ENCODE measurements at regions not wholly inside any gene's neighbourhood (a gene's known extent, or its start where the extent isn't known, plus 50 kb on each side); places are given as distances from the start of the nearest gene placed in this dataset.

DNA sequence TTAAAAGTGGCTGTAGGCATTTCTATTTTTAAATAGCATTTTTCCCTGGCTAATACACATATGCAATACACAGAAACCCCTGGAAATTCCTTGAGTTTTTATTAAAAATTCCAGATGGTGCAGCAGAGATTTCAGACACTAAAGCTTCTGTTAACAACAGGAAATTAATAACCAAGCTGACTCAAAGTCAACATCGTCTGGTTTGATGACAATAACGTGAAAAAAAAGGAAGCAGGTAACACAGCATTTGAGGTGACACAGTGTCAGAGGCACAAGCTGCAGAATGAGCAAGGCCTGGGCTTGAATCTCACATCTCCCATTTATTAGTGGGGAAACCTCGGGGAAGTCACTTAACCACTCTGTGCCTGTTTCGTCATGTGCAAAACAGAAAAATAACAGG is 64.6 kb upstream of the GJB5 start:
- no peaks in the 10 kb centered on the region for H3F3A ChIP-seq (ENCODE audit: low read length, unreplicated experiment)
- ATAC-seq (peak; percentile 74), DNase-seq (peak; percentile 70)
- no peaks in the 10 kb centered on the region for H4K20me1 ChIP-seq (ENCODE audit: low read length)
- TF ChIP-seq CTCF (conservative IDR thresholded peaks at IDR 0.05; ENCODE audit: low read depth, low read length) (no peak), EZH2phosphoT487 (IDR thresholded peaks at IDR 0.05; ENCODE audit: borderline replicate concordance, low read length) (no peak), EZH2 (IDR thresholded peaks at IDR 0.05; ENCODE audit: low read length, unreplicated experiment) (no peak)
- H3K4me2 ChIP-seq (ENCODE audit: low read length): no peak overlapping the region; the same call in 1 of the 2 replicates
- no peaks in the 10 kb centered on the region for H3K36me3 ChIP-seq (ENCODE audit: low read depth, low read length)
- H3K79me2 ChIP-seq (ENCODE audit: low read length): no peaks in the 10 kb centered on the region
- H3K9me2 ChIP-seq (replicated peaks; ENCODE audit: low read length): no peaks in the 10 kb centered on the region
- H3K27me3 ChIP-seq (ENCODE audit: low read length): peaks cover 35% of the 10 kb centered on the region
- H3K9me3 ChIP-seq (ENCODE audit: low read length): no peaks in the 10 kb centered on the region
- CTCF ChIA-PET: interaction anchor here (0.5 kb wide), 1 partner anchor 1190 kb away, joined by 6 read pairs; no protein-coding TSS in a partner anchor
- no peak overlapping the region for H3K4me3 ChIP-seq (ENCODE audit: low read length)
- no peak overlapping the region for H3K9ac ChIP-seq (ENCODE audit: low read length)
- POLR2A ChIA-PET (ENCODE audit: unreplicated experiment): no interaction called here
- intact Hi-C loops (cut with micrococcal nuclease): no loop called here
- H3K4me1 ChIP-seq (ENCODE audit: insufficient read depth, low read length): peaks cover 11% of the 10 kb centered on the region
- no peak overlapping the region for H3K27ac ChIP-seq (ENCODE audit: low read length)
- no peak overlapping the region for H2AFZ ChIP-seq (ENCODE audit: low read length)
- BruUV-seq (replicated peaks): no TSS peak

DNA sequence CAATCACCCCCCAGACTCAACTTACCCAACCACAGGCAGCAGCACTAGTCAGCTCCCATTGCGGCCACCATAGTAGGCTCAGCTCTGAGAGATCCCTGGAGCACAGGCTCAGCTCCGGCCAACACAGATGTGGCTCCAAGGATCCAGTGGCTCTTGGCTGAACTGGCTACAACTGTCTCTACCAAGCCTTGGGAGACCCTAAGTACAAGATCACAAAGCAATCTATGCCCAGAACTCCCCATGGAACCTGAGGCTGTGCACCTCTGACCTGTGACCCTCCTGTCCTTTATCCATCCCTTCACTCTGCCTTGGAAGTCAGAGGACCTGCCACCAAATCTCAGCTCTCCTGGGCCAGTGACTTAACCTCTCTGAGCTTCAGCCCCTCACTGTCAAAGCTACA is 61.8 kb upstream of the GJB5 start:
- no peaks in the 10 kb centered on the region for H3K36me3 ChIP-seq (ENCODE audit: low read depth, low read length)
- no peak overlapping the region for H2AFZ ChIP-seq (ENCODE audit: low read length)
- H3K9me3 ChIP-seq (ENCODE audit: low read length): no peaks in the 10 kb centered on the region
- POLR2A ChIA-PET (ENCODE audit: unreplicated experiment): no interaction called here
- TF ChIP-seq CTCF (conservative IDR thresholded peaks at IDR 0.05; ENCODE audit: low read depth, low read length) (no peak), EZH2phosphoT487 (IDR thresholded peaks at IDR 0.05; ENCODE audit: borderline replicate concordance, low read length) (no peak), EZH2 (IDR thresholded peaks at IDR 0.05; ENCODE audit: low read length, unreplicated experiment) (no peak)
- no peak overlapping the region for H3K4me2 ChIP-seq (ENCODE audit: low read length)
- H3K27me3 ChIP-seq (ENCODE audit: low read length): peaks cover 32% of the 10 kb centered on the region
- H3F3A ChIP-seq (ENCODE audit: low read length, unreplicated experiment): no peaks in the 10 kb centered on the region
- no peaks in the 10 kb centered on the region for H3K79me2 ChIP-seq (ENCODE audit: low read length)
- H4K20me1 ChIP-seq (ENCODE audit: low read length): no peaks in the 10 kb centered on the region
- no peak overlapping the region for H3K9ac ChIP-seq (ENCODE audit: low read length)
- no peak for DNase-seq
- CTCF ChIA-PET: no interaction called here
- intact Hi-C loops (cut with micrococcal nuclease): no loop called here
- H3K4me3 ChIP-seq (ENCODE audit: low read length): no peak overlapping the region
- peaks cover 11% of the 10 kb centered on the region for H3K4me1 ChIP-seq (ENCODE audit: insufficient read depth, low read length)
- H3K9me2 ChIP-seq (replicated peaks; ENCODE audit: low read length): no peaks in the 10 kb centered on the region
- ATAC-seq: no peak
- H3K27ac ChIP-seq (ENCODE audit: low read length): no peak overlapping the region
- BruUV-seq (replicated peaks): no TSS peak

DNA sequence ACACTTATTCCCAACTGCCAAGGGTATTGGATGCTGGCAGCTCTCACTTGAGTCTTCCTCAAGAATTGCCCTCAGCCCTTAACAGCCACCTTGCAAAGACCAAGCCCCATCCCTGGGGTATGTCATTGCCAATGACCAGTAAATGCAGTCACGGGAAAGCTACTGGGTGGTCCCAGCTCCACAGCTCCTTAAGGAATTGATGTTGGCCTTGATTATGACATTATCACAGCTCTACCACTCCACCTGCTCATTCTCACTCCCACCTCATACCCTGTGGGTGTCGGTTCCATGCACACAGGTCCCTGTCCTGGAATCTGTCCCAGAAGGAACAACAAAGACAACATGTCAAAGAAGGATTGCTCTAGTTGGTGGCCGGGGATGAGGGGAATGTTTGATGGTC is 60.5 kb upstream of the GJB5 start:
- ATAC-seq: no peak

More for the DNA sequence above, 60.5 kb upstream of the GJB5 start:
- Histone ChIP-seq H2AFZ (ENCODE audit: low read length) (no peak overlapping the region), H3K4me3 (ENCODE audit: low read length) (no peak overlapping the region), H3K9me2 (replicated peaks; ENCODE audit: low read length) (no peaks in the 10 kb centered on the region), H3K27ac (ENCODE audit: low read length) (no peak overlapping the region), H3K36me3 (ENCODE audit: low read depth, low read length) (no peaks in the 10 kb centered on the region), H3K4me1 (ENCODE audit: insufficient read depth, low read length) (peaks cover 11% of the 10 kb centered on the region), H3K79me2 (ENCODE audit: low read length) (no peaks in the 10 kb centered on the region), H3K9me3 (ENCODE audit: low read length) (no peaks in the 10 kb centered on the region), H3K9ac (ENCODE audit: low read length) (no peak overlapping the region), H4K20me1 (ENCODE audit: low read length) (no peaks in the 10 kb centered on the region), H3K4me2 (ENCODE audit: low read length) (no peak overlapping the region), H3F3A (ENCODE audit: low read length, unreplicated experiment) (no peaks in the 10 kb centered on the region), H3K27me3 (ENCODE audit: low read length) (peaks cover 45% of the 10 kb centered on the region)
- ChIA-PET POLR2A (ENCODE audit: unreplicated experiment) (no interaction called here), CTCF (no interaction called here)
- intact Hi-C loops (cut with micrococcal nuclease): no loop called here
- DNase-seq: no peak
- no TSS peak for BruUV-seq (replicated peaks)
- no peak for TF ChIP-seq CTCF (conservative IDR thresholded peaks at IDR 0.05; ENCODE audit: low read depth, low read length)
- TF ChIP-seq EZH2 (IDR thresholded peaks at IDR 0.05; ENCODE audit: low read length, unreplicated experiment): no peak
- TF ChIP-seq EZH2phosphoT487 (IDR thresholded peaks at IDR 0.05; ENCODE audit: borderline replicate concordance, low read length): no peak
